Ovary (tissue), 3 donors: ENCODE measurements at regions not wholly inside any gene's neighbourhood (a gene's known extent, or its start where the extent isn't known, plus 50 kb on each side); places are given as distances from the start of the nearest gene placed in this dataset.

Source experiments
- EP300 ChIP-seq: sonication (generic); formaldehyde crosslinking; IDR thresholded peaks from one replicate; pipeline ENCODE4 v1.6.1; 2017; ENCODE audit warnings: antibody characterized with exemption
- POLR2A ChIP-seq: fragments of 450-650 bp; IDR thresholded peaks from one replicate; pipeline ENCODE4 v1.6.1; 2017; ENCODE audit warnings: antibody characterized with exemption, mild to moderate bottlenecking, moderate library complexity
- TF ChIP-seq, protein P1 (sequence below), 3 donors: fragments of 450-650 bp in 2 of 3; fragments of 200-600 bp in 1 of 3; IDR thresholded peaks; one replicate each; pipeline versions ENCODE4 v1.5.1 to v1.8.0; 2016 to 2022; ENCODE audit warnings: antibody characterized with exemption in 3 of 3, mild to moderate bottlenecking in 1 of 3
- donor health status: DM: no; HTN: no; CAD: no.

DNA sequence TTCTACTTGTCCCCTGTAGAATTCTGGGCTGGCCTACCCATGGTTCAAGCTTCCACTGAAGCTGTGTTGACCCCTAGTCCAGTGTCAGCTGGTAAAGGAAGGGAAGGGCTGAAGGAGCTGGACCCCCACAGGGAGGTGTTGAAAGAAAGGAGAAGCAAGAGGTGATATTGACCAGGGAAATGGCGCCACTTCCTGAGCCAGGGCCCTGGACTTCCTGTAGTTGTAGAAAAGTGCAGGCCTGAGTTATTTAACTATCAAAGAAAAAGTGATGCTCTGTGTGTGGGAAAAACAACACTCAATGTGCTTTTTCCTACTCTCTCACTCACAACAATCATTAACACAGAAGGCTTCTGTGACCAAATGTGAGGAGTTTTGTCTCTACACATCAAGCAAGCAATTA, 60.0 kb upstream of the IER3 start:
- TF ChIP-seq POLR2A, result no peak
- TF ChIP-seq, protein P1, sequence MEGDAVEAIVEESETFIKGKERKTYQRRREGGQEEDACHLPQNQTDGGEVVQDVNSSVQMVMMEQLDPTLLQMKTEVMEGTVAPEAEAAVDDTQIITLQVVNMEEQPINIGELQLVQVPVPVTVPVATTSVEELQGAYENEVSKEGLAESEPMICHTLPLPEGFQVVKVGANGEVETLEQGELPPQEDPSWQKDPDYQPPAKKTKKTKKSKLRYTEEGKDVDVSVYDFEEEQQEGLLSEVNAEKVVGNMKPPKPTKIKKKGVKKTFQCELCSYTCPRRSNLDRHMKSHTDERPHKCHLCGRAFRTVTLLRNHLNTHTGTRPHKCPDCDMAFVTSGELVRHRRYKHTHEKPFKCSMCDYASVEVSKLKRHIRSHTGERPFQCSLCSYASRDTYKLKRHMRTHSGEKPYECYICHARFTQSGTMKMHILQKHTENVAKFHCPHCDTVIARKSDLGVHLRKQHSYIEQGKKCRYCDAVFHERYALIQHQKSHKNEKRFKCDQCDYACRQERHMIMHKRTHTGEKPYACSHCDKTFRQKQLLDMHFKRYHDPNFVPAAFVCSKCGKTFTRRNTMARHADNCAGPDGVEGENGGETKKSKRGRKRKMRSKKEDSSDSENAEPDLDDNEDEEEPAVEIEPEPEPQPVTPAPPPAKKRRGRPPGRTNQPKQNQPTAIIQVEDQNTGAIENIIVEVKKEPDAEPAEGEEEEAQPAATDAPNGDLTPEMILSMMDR (IDR thresholded peaks at IDR 0.05), result no peak
- TF ChIP-seq EP300, result no peak
